GM18499 (cell line): ENCODE measurements at regions not wholly inside any gene's neighbourhood (a gene's known extent, or its start where the extent isn't known, plus 50 kb on each side); places are given as distances from the start of the nearest gene placed in this dataset.
"Not testable (repeated sequence)": the region's sequence is repeated elsewhere in the genome, so short reads cannot be mapped to it uniquely, and the experiment has no call there.

Experiments
- ATAC-seq: cut with Tn5 transposase; IDR thresholded peaks from one replicate; pipeline ENCODE4 v1.9.1; 2021; ENCODE audit warnings: moderate number of reproducible peaks; ENCODE audit not compliant: insufficient read depth, unreplicated experiment

DNA sequence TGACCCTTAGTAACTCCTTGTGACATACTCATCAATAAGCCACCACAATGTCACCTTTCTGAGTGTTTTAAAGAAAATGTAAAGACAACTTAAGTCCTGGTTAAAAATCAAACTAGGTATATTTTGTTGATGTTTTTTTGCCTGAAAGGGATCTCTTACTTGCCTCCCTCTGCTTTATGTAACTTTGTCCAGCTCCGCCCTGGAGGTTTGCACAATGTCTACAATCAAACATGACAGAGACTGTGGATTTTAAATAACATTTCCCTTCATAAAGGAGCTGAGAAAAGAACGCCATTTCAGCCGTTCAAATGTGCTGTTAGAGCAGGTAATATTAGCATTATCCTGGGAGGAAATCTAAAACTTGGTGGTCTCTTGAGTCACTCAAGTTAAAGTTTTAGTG, 613.9 kb downstream of the SOX5 start:
- ATAC-seq: no peak

DNA sequence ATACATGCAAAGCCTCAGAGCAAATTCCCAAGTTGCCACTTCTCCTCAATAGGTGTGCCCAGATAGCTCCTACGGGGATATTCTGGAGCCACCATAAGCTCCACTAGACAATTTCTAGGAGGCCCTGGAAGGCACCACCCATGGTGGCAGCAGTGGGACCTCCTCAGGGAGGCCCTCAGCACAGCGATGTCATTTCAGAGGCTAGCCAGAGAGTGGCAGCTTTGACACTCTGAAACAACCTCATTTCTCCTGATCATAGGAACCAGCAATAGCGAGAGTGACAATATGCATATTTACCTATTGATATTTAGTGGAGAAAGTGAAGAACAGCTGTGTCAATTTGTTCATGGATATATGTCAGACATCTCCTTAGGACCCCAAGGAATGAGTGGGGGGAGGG, 612.3 kb downstream of the SOX5 start:
- ATAC-seq: no peak

DNA sequence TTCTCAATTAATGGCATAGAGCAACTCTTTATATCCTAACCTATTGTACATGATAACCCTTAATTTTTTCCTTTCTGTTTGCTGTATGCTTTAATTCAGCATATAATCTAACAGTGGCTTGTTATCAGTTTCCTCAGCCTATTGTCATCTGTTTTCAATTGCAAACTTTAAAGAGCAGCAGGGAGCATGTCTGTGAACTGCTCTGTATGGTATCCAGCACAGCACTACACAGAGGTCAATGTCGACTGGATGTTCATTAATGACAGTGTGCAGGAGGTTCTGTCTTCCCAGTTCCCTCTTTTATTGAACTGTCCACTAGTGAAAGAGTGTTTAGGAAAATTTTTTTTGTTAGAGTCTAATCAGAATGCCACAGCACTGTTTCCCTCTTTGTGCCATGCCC, 609.1 kb downstream of the SOX5 start:
- ATAC-seq: no peak

DNA sequence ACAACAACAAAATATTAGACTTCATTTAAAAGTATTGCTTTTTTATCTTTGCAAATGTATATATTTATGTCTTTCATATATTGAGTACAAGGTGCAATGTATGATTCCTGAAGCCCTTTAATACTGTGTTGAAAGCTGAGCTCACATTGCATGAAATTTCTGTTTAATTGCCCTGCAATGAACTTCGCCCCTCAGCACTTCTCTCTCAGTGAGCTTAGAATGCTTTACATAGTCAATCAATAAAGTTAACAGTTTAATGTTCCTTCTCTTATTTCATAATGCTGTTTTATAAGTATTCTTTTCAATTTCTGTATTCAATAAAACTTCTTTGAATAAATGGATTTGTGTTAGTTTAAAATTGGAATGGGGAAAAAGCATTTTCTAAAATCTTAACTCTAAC, 607.1 kb downstream of the SOX5 start:
- ATAC-seq: no peak

DNA sequence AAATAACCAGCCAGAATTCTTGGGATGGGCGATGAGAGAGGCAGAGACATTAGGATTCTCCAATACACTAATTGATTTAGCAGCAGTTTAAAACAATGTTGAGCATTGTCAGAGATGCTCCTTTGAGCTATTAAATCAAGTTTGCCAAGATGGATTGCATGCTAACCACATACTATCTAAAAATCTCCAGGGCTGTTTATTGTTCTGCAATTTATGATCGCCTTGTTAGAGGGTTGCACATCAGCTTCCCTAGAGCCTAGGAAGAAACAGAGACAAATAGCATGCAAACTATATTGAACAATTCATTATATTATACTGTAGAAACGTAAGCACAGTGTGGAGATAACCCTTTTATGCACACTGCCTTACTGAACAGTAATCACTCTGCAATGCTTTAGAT, 599.9 kb downstream of the SOX5 start:
- ATAC-seq: no peak

DNA sequence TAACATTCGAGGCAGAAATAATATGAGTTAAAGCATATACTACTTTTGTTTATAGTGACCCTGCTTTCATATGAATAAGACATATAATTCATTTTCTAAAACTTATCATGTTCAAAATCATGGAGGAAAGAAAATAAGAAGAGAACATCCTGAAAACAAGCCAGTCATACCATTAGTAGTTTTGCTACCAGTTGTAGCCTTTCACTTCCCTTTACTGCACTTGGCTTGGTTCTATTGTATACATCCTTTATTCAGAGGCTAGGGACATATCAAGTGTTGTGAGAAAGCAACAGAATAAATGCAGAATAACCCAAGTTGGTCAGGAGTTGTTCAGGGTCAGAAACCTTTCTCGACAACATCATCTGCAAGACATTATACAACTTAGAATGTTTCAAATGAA, 598.7 kb downstream of the SOX5 start:
- peak; percentile 97 for ATAC-seq

DNA sequence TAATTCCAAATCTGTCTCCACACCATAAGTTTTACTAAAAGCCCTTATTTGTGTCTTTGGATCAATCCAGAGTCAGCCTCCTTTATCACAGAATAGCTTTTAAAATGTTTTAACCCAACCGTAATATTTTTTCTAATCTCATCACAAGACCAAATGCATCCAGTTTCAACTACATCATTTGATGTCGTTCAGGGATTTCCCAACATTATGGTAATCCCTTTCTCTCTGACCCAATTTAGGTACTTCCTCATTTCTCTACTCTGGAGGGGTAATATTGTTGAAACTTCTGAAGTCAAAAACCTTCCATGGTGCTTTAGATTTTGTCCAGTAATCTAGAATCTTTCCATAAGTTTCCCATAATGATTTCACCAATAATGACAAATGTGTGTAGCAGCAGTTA, 596.8 kb downstream of the SOX5 start:
- ATAC-seq: no peak

DNA sequence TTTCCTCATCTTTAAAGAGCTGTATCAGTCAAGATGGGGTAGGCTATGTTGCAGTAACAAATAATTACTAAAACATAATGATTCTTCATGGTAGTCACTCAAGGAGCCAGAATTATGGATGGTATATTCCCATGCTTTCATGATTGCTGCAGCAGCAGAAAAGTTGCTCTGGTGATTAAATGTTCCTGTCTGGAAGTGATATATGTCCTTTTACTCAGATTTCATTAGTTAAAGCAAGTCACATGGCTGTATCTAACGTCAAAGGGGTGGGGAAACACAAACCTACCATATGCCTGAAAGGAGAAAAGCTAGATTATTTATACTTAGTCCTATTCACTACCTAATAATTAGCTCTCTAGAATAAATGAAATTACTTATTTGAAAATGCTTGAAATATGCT, 594.7 kb downstream of the SOX5 start:
- no peak for ATAC-seq

DNA sequence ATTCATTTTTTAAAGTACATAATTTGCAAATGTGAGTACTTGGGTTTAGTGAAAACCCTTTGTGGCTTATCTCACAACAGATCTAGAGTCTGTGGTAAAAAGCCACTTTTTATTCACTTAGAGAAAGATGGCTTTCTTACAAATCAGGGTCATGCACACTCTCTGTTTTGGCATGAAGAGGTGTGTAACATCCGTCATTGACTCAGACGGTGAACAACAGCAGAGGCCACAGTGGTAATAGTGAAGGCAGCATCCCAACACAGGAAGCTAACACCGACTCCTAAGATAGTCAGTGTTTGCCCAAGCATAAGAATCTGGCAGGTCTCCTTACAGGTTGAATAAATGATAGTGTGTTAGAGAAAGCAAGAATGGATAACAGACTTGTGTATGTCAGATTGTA, 593.0 kb downstream of the SOX5 start:
- ATAC-seq: no peak

DNA sequence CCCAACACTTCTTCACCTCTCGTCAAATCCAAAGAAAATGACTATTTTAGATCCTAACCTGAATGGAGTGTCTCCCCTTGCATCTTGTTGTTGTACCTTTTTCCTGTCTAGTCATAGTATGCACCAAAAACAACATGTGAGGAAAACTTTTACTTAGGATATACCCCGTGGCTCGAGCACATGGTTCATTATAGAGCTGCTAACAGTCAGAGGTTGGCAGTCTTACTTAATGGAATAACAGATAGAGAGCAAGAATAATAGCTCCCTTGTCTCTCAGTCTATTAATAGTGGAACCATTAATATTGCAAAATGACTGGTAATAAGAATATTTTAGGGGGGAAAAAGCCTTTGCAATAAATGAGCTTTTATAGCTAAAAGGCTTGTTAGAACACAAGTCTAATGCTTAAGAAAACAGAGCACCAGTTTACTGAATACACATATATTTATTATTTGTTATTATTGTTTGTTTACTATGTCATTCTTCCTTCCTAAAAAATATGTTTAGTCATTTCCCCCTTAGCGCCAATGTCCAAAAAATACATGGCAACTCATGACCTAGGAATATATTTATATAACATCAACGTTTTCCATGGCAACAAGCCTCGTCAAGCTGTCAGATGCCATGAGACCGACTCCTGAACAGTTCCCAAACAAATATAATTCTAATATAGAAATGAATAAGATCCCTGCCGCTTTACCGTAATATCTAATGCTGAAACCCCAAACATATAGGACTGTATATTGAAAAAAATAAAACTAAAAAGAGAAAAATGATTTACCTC, 592.4 kb downstream of the SOX5 start:
- no peak for ATAC-seq

DNA sequence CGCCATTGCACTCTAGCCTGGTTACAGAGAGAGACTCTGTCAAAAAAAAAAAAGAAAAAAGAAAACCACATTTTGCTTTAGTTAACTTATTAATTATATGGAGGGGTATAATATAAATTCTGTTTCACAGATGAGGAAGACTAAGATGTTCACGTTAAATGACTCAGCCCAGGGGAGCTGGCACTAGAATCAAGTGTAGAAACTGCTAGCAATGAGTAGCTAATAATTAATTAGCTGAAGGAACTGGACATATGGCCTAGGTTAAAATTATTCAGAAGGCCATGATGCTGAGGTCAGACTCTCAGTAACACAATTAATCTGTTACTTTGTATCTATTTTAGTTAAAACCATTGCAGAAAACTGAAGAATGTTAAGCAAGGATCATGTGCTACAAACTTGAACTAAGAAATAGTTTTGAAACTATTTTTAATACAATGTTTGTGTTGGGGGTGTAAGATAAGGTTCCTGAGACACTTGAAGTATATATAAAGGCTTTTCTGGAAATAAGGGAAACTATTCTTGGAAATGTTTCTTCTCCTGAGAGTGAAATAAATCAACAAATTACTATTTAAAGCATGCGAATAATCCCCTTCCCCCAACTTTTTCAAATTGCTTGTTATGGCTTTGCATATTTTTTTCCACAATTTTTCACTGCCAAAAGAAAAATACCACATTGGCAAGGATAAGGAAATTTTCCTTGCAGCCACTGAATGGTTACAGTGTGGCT, 589.3 kb downstream of the SOX5 start:
- no peak for ATAC-seq

DNA sequence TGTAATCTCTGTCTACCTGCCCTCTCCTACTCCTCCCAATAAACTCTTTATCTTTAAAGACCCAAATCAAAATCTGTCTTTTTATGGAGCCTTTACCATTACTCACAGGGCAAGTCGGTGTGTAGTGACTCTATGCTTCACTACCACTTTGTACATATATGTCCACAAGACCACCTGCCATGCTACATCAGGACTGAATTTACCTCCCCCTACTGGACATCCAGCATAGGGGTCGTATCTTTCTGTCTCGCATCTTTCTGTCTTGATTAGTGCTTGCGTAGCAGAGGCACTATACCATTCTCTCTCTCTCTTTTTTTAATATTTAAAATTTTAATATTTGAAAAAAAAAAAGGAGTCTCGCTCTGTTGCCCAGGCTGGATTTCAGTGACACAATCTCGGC, 587.5 kb downstream of the SOX5 start:
- no peak for ATAC-seq

DNA sequence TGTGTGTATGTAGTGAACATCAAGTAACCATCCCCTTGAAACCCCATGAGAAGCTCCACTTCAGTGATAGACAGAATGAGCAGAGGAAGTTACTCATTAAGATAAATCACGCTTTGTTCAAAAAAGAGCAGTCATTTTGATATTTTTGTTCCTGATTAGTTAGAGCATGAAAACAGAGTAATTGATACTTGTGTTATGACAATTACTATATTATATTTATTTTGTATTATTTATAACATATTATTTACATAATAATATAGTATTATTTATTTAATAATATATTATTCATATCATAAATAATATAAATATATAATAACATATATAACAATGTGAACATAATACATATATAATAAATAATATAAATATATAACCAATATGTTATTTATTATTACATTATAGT, 580.9 kb downstream of the SOX5 start:
- ATAC-seq: no peak

DNA sequence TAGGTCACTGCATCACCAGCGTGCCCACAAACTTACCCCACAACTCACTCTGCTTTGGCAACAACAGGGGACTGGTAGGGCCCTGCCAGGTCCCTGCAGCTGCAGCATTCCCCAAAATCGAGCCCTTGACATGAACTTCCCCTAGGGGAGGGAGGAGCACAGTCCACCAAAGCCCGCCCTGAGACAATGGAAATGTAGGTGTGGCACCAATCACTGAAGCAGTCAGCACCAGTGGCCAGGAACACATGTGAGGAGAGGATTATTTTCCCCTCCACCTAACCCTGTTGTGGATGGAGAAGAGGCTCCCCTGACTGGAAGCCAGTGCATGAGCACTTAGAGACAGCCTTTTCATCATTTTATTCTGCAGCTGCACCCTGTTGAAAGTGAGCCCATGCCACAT, 573.8 kb downstream of the SOX5 start:
- ATAC-seq: no peak

DNA sequence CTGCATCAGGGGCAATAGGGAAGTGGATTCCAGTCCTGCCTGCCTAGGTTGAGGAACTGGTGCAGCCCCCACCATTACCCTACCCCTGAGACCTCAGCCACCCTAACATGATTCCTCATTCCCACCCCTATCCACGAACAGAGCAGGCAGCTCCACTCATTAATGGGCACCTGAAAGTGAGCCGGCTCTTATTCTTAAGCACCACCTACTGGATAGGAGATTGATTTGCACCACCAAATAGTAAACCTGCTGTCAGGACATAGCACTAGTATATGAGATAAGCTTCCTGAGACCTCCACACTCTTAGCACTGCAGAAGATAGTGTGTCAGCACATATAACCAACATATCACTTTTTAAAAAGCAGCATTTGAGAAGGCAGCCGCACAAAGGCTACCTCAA, 573.2 kb downstream of the SOX5 start:
- no peak for ATAC-seq

DNA sequence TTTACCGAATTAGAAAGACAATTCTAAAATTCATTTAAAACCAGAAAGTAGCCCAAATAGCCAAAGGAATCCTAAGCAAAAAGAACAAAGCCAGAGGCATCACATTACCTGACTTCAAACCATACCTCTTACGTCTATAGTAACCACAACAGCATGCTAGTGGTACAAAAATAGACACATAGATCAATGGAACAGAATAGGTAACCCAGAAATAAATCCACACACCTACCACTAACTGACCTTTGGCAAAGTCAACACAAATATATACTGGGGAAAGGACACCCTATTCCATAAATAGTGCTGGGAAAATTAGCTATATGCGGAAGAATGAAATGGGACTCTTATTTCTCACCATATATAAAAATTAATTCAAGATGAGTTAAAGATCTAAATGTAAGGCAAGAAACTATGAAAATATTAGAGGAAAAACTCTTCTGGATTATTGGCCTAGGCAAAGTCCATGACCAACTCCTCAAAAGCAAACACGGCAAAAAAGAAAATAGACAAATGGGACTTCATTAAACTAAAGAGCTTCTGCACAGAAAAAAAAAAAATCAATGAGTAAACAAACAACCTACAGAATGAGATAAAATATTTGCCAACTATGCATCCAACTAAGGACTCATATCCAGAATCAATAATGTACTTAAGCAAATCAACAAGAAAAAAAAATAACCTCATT, 568.9 kb downstream of the SOX5 start:
- no peak for ATAC-seq

DNA sequence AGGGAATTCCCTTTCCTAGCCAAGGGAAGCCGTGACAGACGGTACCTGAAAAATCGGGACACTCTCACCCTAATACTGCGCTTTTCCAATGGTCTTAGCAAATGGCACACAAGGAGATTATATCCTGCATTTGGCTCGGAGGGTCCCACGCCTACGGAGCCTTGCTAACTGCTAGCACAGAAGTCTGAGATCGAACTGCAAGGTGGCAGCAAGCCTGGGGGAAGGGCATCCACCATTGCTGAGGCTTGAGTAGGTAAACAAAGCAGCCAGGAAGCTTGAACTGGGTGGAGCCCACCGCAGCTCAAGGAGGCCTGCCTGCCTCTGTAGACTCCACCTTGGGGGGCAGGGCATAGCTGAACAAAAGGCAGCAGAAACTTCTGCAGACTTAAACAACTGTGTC, 560.6 kb downstream of the SOX5 start:
- ATAC-seq: not testable (repeated sequence)

DNA sequence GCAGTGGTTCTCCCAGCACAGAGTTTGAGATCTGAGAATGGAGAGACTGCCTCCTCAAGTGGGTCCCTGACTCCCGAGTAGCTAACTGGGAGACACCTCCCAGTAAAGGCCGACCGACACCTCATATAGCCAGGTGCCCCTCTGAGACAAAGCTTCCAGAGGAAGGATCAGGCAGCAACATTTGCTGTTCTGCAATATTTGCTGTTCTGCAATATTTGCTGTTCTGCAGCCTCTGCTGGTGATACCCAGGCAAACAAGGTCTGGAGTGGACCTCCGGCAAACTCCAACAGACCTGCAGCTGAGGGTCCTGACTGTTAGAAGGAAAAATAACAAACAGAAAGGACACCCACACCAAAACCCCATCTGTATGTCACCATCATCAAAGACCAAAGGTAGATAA, 560.2 kb downstream of the SOX5 start:
- ATAC-seq: not testable (repeated sequence)

DNA sequence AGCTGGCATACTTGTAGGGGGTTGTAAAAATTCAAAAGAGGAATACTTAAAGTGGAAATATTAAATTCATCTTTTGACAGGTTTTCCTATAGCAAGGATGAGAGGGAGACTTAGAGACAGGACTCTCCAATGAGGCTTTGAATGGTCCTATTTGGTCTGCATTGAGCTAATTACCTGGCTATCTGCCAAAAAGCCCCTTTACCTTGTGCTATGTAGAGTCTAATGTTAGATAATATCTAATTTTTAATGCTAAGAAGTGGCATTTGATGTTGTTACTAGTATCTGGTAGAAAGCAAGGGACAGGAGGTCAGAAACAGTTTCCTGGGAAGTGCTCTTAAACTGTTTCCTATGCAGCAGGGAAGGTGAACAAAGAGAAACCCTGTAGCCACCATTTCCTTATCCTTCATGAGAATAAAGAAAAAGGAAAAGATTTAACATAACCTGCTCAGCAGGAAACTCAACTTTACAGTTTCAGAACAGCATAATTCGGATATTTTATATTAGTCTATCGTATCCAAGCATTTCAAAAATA, 550.0 kb downstream of the SOX5 start:
- no peak for ATAC-seq

DNA sequence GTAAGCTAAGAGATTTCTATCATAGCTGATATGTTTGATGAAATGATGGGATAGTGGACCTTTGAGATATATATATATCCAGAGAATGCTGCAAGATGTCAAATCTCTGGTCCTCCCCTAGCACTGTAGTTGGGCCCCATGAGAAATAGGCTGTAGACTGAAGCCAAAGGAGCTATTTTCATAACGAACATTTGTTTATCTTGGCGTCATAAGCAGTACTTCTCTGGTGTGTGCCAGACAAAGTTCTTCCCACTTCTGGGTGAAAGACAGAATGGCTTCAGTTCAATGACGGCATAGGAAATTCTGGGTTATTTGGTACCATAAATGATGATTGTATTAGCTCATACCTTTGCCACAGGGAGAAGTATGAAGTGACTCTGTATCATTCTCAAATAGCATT, 534.3 kb downstream of the SOX5 start:
- ATAC-seq: no peak

DNA sequence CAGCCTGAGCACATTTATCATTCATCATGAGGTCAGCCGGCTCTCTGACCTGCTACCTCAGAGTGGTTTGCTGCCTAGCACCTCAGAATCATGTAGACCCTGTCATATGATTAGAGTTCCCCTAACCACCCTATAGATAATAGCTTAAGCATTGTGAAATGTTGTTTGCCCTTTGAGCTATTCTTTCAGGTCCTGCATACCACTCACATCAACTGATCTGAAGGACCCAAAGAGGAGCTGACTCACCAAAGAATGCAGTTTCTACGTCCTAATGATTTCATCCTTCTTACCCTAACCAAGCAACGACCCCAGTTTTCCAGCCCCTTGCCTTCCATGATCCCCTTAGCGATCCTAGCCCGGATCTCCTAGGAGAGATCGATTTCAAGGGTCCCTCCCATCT, 527.9 kb downstream of the SOX5 start:
- ATAC-seq: no peak
